ENCODE measurements at regions not wholly inside any gene's neighbourhood (a gene's known extent, or its start where the extent isn't known, plus 50 kb on each side); places are given as distances from the start of the nearest gene placed in this dataset.
"Not testable (repeated sequence)": the region's sequence is repeated elsewhere in the genome, so short reads cannot be mapped to it uniquely, and the experiment has no call there.

GRCh38 chr10:131042015-131042414, 269.5 kb downstream of the TCERG1L start:
- not testable (repeated sequence) for DNase-seq

Measured in NCI-H2029 (cell line).